H1 (cell line): ENCODE measurements at regions not wholly inside any gene's neighbourhood (a gene's known extent, or its start where the extent isn't known, plus 50 kb on each side); places are given as distances from the start of the nearest gene placed in this dataset.

ENCODE experiments used
- CTCF ChIA-PET: fragments of 300-600 bp; sonication (Branson Sonifier 250); formaldehyde crosslinking; loops from one replicate; lab custom pipeline; 2021; ENCODE audit not compliant: partially characterized antibody; lab: Charles Lee
- POLR2A ChIA-PET: fragments of 300-600 bp; sonication (Branson Sonifier 250); formaldehyde crosslinking; loops from one replicate; lab custom pipeline; 2021; ENCODE audit warnings: inconsistent platforms; ENCODE audit not compliant: partially characterized antibody; lab: Charles Lee
- DNase-seq, 2 experiments: peaks; one replicate each; pipeline versions ENCODE4 v3.0.0 to v3.0.0-alpha.2; 2010 to 2022; ENCODE audit warnings: low spot score in 2 of 2, low read depth in 1 of 2, mixed read lengths in 1 of 2
- FAIRE-seq: peaks from 2 replicates; lab custom pipeline; 2011; peaks lifted over from hg19 to GRCh38; lab: Jason Lieb, UNC
- H2AFZ ChIP-seq: 2 replicates; pipeline ENCODE4 v1.8.1; 2012; ENCODE audit warnings: low read length, inconsistent platforms
- H2AK5ac ChIP-seq: 2 replicates; pipeline ENCODE4 v1.6.1; 2013; ENCODE audit warnings: low read depth, low read length
- H2BK120ac ChIP-seq: replicated peaks from 2 replicates; pipeline ENCODE3; 2013; ENCODE audit warnings: low read depth, low read length, inconsistent platforms
- H2BK12ac ChIP-seq: 2 replicates; pipeline ENCODE4 v1.6.1; 2013; ENCODE audit warnings: low read depth, low read length
- H2BK15ac ChIP-seq: 2 replicates; pipeline ENCODE4 v1.6.1; 2013; ENCODE audit warnings: low read length
- H2BK20ac ChIP-seq: 2 replicates; pipeline ENCODE4 v1.6.1; 2013; ENCODE audit warnings: low read length
- H2BK5ac ChIP-seq: 2 replicates; pipeline ENCODE4 v1.6.1; 2013; ENCODE audit warnings: low read depth, low read length
- H3K14ac ChIP-seq: 2 replicates; pipeline ENCODE4 v1.6.1; 2013; ENCODE audit warnings: inconsistent platforms; ENCODE audit not compliant: insufficient read length
- H3K18ac ChIP-seq: 2 replicates; pipeline ENCODE4 v1.6.1; 2013; ENCODE audit warnings: low read length; ENCODE audit errors: extremely low read depth
- H3K23ac ChIP-seq: 2 replicates; pipeline ENCODE4 v1.6.1; 2013; ENCODE audit warnings: inconsistent platforms; ENCODE audit not compliant: insufficient read length
- H3K23me2 ChIP-seq: 2 replicates; pipeline ENCODE4 v1.6.1; 2013; ENCODE audit warnings: low read depth, low read length
- H3K27ac ChIP-seq: 2 replicates; pipeline ENCODE4 v1.6.1; 2011; ENCODE audit warnings: low read depth, low read length, inconsistent platforms
- H3K27me3 ChIP-seq, 4 experiments: replicated peaks in 1 of 4; 1 replicate in 1 of 4; 2 replicates in 3 of 4; pipeline versions ENCODE4 v1.6.1 to v1.8.1; 2011 to 2013; ENCODE audit warnings: low read length in 3 of 4, mild to moderate bottlenecking in 3 of 4, inconsistent platforms in 2 of 4, mixed read lengths in 2 of 4, moderate library complexity in 1 of 4; ENCODE audit not compliant: control insufficient read depth in 3 of 4, insufficient read depth in 3 of 4; ENCODE audit errors: extremely low read depth in 1 of 4
- H3K36me3 ChIP-seq, 4 experiments: 2 replicates each; pipeline versions ENCODE4 v1.6.1 to v1.8.1; 2011 to 2013; ENCODE audit warnings: mild to moderate bottlenecking in 4 of 4, low read length in 3 of 4, moderate library complexity in 2 of 4, control low read depth in 1 of 4, inconsistent platforms in 1 of 4; ENCODE audit not compliant: insufficient read depth in 4 of 4, control insufficient read depth in 2 of 4
- H3K4ac ChIP-seq: replicated peaks from 2 replicates; pipeline ENCODE3; 2013; ENCODE audit warnings: low read length, low read depth, mixed read lengths, inconsistent platforms; ENCODE audit not compliant: insufficient read length
- H3K4me1 ChIP-seq, 4 experiments: replicated peaks in 1 of 4; 1 replicate in 1 of 4; 2 replicates in 3 of 4; pipeline versions ENCODE4 v1.6.1 to v1.8.1; 2011 to 2013; ENCODE audit warnings: low read length in 3 of 4, inconsistent platforms in 2 of 4, mixed read lengths in 1 of 4; ENCODE audit not compliant: insufficient read depth in 4 of 4, control insufficient read depth in 3 of 4
- H3K4me2 ChIP-seq, 2 experiments: 2 replicates each; pipeline versions ENCODE4 v1.6.1 to v1.8.1; 2011 to 2013; ENCODE audit warnings: low read depth in 2 of 2, low read length in 2 of 2, control low read depth in 1 of 2, inconsistent platforms in 1 of 2, mild to moderate bottlenecking in 1 of 2; ENCODE audit not compliant: insufficient read depth in 1 of 2
- H3K4me3 ChIP-seq, 4 experiments: fragments of 200-600, 300-600 bp in 1 of 4; sonication (generic), shearing (Covaris generic), sonication (Bioruptor Twin) in 1 of 4; 2 replicates each; pipeline versions ENCODE4 v1.5.1 to v1.8.1; 2011 to 2016; ENCODE audit warnings: low read length in 4 of 4, low read depth in 3 of 4, control low read depth in 2 of 4, inconsistent platforms in 2 of 4, mild to moderate bottlenecking in 2 of 4, mixed read lengths in 1 of 4, moderate library complexity in 1 of 4; ENCODE audit not compliant: insufficient read depth in 2 of 4; ENCODE audit errors: extremely low read depth in 1 of 4
- H3K56ac ChIP-seq: replicated peaks from 2 replicates; pipeline ENCODE3; 2013; ENCODE audit warnings: low read depth, mild to moderate bottlenecking, mixed read lengths, low read length, inconsistent platforms; ENCODE audit not compliant: insufficient read length
- H3K79me1 ChIP-seq: 2 replicates; pipeline ENCODE4 v1.6.1; 2013; ENCODE audit warnings: low read depth, low read length, control low read depth
- H3K79me2 ChIP-seq, 2 experiments: 2 replicates each; pipeline versions ENCODE4 v1.6.1 to v1.8.1; 2012 to 2013; ENCODE audit warnings: low read length in 2 of 2, mild to moderate bottlenecking in 2 of 2, inconsistent platforms in 1 of 2; ENCODE audit not compliant: insufficient read depth in 2 of 2, control insufficient read depth in 1 of 2
- H3K9ac ChIP-seq, 4 experiments: replicated peaks in 1 of 4; 1 replicate in 1 of 4; 2 replicates in 3 of 4; pipeline versions ENCODE4 v1.6.1 to v1.8.1; 2011 to 2013; ENCODE audit warnings: low read depth in 3 of 4, low read length in 3 of 4, control low read depth in 2 of 4, mild to moderate bottlenecking in 2 of 4, moderate library complexity in 2 of 4, inconsistent platforms in 1 of 4; ENCODE audit errors: extremely low read depth in 1 of 4
- H3K9me3 ChIP-seq, 2 experiments: 2 replicates each; pipeline versions ENCODE4 v1.6.1 to v1.8.1; 2012 to 2013; ENCODE audit warnings: mild to moderate bottlenecking in 2 of 2, moderate library complexity in 2 of 2, control low read depth in 1 of 2, inconsistent platforms in 1 of 2, low read depth in 1 of 2, low read length in 1 of 2, mixed read lengths in 1 of 2; ENCODE audit not compliant: insufficient read depth in 2 of 2
- H4K20me1 ChIP-seq, 2 experiments: replicated peaks in 1 of 2; 2 replicates each; pipeline versions ENCODE3 to v1.8.1; 2011 to 2013; ENCODE audit warnings: inconsistent platforms in 2 of 2, low read length in 2 of 2, mild to moderate bottlenecking in 1 of 2; ENCODE audit not compliant: insufficient read depth in 2 of 2, control insufficient read depth in 1 of 2
- H4K5ac ChIP-seq: 2 replicates; pipeline ENCODE4 v1.6.1; 2013; ENCODE audit warnings: low read length, low read depth, mixed read lengths, inconsistent platforms; ENCODE audit not compliant: insufficient read length
- H4K8ac ChIP-seq: 2 replicates; pipeline ENCODE4 v1.8.0; 2013; ENCODE audit warnings: mild to moderate bottlenecking, moderate library complexity, low read length, inconsistent platforms; ENCODE audit not compliant: insufficient read depth; ENCODE audit errors: extremely low read depth
- H4K91ac ChIP-seq: replicated peaks from 2 replicates; pipeline ENCODE3; 2013; ENCODE audit warnings: low read length, mixed read lengths, inconsistent platforms; ENCODE audit not compliant: insufficient read length
- EP300 ChIP-seq, 2 experiments: IDR thresholded peaks; 1 replicate in 1 of 2; 2 replicates in 1 of 2; pipeline ENCODE4 v1.6.1; 2011 to 2012; ENCODE audit warnings: low read depth in 2 of 2, low read length in 2 of 2, mild to moderate bottlenecking in 2 of 2, borderline replicate concordance in 1 of 2, inconsistent platforms in 1 of 2, moderate library complexity in 1 of 2
- KDM1A ChIP-seq: fragments of 200-600, 300-600 bp; sonication (generic); IDR thresholded peaks from 2 replicates; pipeline ENCODE4 v1.7.1; 2016; ENCODE audit warnings: mild to moderate bottlenecking, low read length, borderline replicate concordance
- POLR2AphosphoS5 ChIP-seq: IDR thresholded peaks from 2 replicates; pipeline ENCODE4 v1.6.1; 2011; ENCODE audit warnings: low read depth, low read length
- SAP30 ChIP-seq: fragments of 300-600 bp; sonication (generic); IDR thresholded peaks from 2 replicates; pipeline ENCODE4 v1.7.1; 2012; ENCODE audit warnings: low read length, moderate library complexity, mild to moderate bottlenecking, inconsistent platforms; ENCODE audit not compliant: insufficient read depth, insufficient replicate concordance
- SP2 ChIP-seq: IDR thresholded peaks from 2 replicates; pipeline ENCODE4 v1.6.1; 2012; ENCODE audit warnings: mild to moderate bottlenecking, low read length, inconsistent platforms
- YY1 ChIP-seq: IDR thresholded peaks from 2 replicates; pipeline ENCODE4 v1.6.1; 2011; ENCODE audit warnings: low read depth, mild to moderate bottlenecking, low read length
- WGBS, 2 experiments: shearing (Covaris generic) in 1 of 2; methylation state at CpG; one replicate each; pipeline versions ENCODE4 v1.1.6 to v1.1.7; 2013 to 2015; ENCODE audit warnings: low lambda C conversion rate in 2 of 2, mixed read lengths in 2 of 2, inconsistent platforms in 1 of 2, low coverage in 1 of 2, missing lambda C conversion rate in 1 of 2; ENCODE audit not compliant: insufficient replicate concordance in 2 of 2, insufficient coverage in 1 of 2, insufficient read length in 1 of 2; ENCODE audit errors: extremely low coverage in 1 of 2, missing lambda C conversion rate in 1 of 2; 5-methylcytosine and 5-hydroxymethylcytosine counted together
- TF ChIP-seq, protein P1 (sequence below): IDR thresholded peaks from 2 replicates; pipeline ENCODE4 v1.6.1; 2011; ENCODE audit warnings: low read depth, mild to moderate bottlenecking, low read length; ENCODE audit not compliant: insufficient read depth

DNA sequence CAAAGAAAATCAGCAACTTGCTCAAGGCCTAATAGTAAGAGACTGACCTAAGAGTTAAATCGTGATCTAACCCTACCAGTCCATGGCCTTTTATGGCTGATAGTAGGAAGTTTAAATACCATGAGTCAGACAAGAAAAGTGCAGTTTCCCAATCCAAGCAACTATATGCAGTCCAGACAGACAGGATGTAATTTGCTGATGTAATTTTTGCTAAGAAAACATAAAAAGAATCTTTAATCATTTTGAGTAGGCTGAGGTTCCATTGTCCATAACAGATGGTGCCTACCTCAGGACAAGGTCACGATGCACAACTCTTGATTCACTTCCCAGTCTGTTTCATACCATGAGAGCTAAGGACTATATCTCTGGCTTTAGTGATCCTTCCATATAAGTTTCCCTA is 317.5 kb upstream of the GRIA3 start:
- Histone ChIP-seq H2AFZ (no peak overlapping the region), H2AK5ac (no peak overlapping the region), H3K79me2 (no peaks in the 10 kb centered on the region), H3K9ac (no peak overlapping the region), H2BK120ac (no peak overlapping the region), H3K27ac (no peak overlapping the region), H4K91ac (no peak overlapping the region), H3K4me1 (no peaks in the 10 kb centered on the region), H3K4me3 (no peak overlapping the region), H3K4me2 (no peak overlapping the region), H3K36me3 (no peaks in the 10 kb centered on the region), H3K9me3 (no peaks in the 10 kb centered on the region), H3K18ac (no peak overlapping the region), H3K27me3 (no peaks in the 10 kb centered on the region), H2BK12ac (no peak overlapping the region), H3K23me2 (no peaks in the 10 kb centered on the region), H3K56ac (no peak overlapping the region), H3K4ac (no peak overlapping the region), H2BK15ac (no peak overlapping the region), H2BK20ac (no peak overlapping the region), H4K5ac (no peak overlapping the region), H3K79me1 (no peaks in the 10 kb centered on the region), H3K14ac (no peak overlapping the region), H4K8ac (no peak overlapping the region), H4K20me1 (no peaks in the 10 kb centered on the region), H2BK5ac (no peak overlapping the region), H3K23ac (no peak overlapping the region)
- FAIRE-seq (no peak), DNase-seq (no peak)
- CTCF ChIA-PET, result no interaction called here
- WGBS, 2 experiments, result 100% methylated on average over 2 of the region's 2 CpGs; no CpG with 5 or more reads in 1 of the 2 experiments
- POLR2A ChIA-PET, result no interaction called here
- TF ChIP-seq EP300 (IDR thresholded peaks at IDR 0.05; ENCODE audit: borderline replicate concordance in 1 of 2, low read depth in 2 of 2, low read length in 2 of 2) (no peak), POLR2AphosphoS5 (no peak), SAP30 (no peak), YY1 (no peak), SP2 (no peak), KDM1A (no peak)
- TF ChIP-seq, protein P1, sequence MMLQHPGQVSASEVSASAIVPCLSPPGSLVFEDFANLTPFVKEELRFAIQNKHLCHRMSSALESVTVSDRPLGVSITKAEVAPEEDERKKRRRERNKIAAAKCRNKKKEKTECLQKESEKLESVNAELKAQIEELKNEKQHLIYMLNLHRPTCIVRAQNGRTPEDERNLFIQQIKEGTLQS, result no peak
